GM13976 (cell line): ENCODE measurements at regions not wholly inside any gene's neighbourhood (a gene's known extent, or its start where the extent isn't known, plus 50 kb on each side); places are given as distances from the start of the nearest gene placed in this dataset.
"Not testable (repeated sequence)": the region's sequence is repeated elsewhere in the genome, so short reads cannot be mapped to it uniquely, and the experiment has no call there.

Experiments
- DNase-seq: peaks from one replicate; pipeline ENCODE4 v3.0.0; 2012; ENCODE audit warnings: low spot score
- in situ Hi-C: fragments of 300-500 bp; cut with MboI; formaldehyde crosslinking; loops from one replicate; pipeline ENCODE4 v1.12.0; 2022; ENCODE audit warnings: low sequenced_read_pairs, mixed read lengths, inconsistent platforms; ENCODE audit not compliant: unreplicated experiment
- TF ChIP-seq, protein P1 (sequence below): IDR thresholded peaks from 2 replicates; pipeline ENCODE4 v1.5.1; 2012; ENCODE audit warnings: borderline replicate concordance, mild to moderate bottlenecking; ENCODE audit not compliant: insufficient read depth; ENCODE audit errors: extremely low read depth, missing control alignments, control extremely low read depth

DNA sequence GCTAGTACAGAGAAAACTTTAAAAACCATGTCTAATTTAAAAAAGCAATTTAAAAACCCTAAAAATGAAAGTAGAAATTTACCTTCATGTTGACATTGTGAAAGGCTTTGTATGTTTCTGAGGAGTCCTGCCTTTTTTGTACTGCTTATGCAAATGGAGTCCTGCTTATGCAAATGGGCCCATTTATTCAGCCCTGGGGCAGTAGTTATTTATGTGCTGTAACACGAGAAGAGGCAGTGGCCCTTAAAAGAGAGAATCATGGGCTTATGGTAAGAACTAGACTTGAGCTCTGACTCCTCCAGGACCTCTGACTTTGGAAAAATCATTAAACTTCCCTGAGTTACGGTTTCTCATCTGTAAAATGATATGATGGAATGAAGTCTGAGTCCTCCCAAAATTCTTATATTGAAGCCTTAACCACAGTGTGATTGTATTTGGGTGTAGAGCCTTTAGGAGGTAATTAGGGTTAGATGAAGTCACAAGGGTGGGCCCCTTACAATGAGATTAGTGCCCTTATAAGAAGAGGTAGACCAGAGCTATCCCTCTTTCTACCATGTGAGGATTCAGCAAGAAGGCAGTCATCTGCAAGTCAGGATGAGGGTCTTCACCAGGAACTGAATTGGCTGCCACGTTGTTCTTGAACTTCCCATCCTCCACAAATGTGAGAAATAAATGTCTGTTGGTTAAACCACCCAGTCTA is 447.8 kb upstream of the CD180 start:
- TF ChIP-seq, protein P1, sequence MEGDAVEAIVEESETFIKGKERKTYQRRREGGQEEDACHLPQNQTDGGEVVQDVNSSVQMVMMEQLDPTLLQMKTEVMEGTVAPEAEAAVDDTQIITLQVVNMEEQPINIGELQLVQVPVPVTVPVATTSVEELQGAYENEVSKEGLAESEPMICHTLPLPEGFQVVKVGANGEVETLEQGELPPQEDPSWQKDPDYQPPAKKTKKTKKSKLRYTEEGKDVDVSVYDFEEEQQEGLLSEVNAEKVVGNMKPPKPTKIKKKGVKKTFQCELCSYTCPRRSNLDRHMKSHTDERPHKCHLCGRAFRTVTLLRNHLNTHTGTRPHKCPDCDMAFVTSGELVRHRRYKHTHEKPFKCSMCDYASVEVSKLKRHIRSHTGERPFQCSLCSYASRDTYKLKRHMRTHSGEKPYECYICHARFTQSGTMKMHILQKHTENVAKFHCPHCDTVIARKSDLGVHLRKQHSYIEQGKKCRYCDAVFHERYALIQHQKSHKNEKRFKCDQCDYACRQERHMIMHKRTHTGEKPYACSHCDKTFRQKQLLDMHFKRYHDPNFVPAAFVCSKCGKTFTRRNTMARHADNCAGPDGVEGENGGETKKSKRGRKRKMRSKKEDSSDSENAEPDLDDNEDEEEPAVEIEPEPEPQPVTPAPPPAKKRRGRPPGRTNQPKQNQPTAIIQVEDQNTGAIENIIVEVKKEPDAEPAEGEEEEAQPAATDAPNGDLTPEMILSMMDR: no peak
- in situ Hi-C loops: no loop called here
- no peak for DNase-seq

DNA sequence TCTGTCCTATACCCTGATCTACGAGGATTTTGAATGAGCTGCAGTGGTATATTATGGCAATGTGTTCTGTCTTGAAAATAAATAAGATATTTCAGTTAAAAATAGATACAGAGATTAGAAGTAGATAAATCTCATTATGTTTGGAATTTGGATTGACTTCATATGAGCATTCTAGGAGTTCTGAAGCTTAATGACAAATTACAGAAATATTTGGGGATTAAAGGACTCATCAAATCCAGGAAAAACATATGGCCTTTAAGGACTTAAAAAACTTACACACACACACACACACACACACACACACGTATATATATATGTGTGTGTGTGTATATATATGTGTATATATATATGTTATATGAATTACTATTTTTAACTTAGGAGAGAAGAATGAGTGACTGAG is 446.9 kb upstream of the CD180 start:
- TF ChIP-seq, protein P1: no peak
- in situ Hi-C loops: no loop called here

DNA sequence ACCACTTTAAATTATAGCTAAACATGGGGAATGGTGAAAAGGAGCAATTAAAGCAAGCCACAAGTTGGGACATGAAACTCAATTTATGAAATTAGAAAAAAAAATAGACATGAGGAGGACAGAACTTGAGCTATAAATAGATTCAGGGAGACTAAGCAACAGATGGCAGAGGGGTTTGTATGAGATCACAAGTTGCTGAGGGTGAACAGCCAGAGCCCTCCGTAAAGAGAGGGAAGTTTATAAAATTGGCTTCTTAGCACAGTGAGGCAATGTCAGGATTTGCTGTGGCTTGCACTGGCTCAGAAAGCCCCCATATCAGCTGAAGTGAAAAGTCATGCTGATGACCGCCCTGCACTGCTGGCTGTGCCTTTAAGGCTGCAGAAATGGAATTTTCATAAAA is 443.4 kb upstream of the CD180 start:
- TF ChIP-seq, protein P1: no peak
- in situ Hi-C loops: no loop called here
- DNase-seq: no peak

More for the DNA sequence above, 446.9 kb upstream of the CD180 start:
- no peak for DNase-seq

DNA sequence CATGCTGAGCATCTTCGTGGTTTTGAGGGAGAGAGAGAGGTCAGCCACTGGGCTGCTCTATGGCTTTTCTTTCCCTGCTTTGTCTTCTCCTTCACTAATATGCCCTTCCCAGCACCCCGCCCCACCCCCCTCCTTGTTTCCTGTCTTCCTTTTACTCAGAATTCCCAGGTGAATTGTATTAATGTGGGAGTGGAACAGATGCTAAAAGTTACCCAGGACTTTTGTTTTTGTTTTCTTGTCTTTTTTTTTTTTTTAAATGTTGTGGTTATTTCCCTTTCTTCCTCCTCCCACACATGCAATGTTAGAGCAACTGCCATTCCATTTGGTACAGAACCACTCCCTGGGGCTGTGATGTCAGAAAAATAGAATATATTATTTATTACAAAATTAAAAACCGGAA is 442.7 kb upstream of the CD180 start:
- in situ Hi-C loops: no loop called here

DNA sequence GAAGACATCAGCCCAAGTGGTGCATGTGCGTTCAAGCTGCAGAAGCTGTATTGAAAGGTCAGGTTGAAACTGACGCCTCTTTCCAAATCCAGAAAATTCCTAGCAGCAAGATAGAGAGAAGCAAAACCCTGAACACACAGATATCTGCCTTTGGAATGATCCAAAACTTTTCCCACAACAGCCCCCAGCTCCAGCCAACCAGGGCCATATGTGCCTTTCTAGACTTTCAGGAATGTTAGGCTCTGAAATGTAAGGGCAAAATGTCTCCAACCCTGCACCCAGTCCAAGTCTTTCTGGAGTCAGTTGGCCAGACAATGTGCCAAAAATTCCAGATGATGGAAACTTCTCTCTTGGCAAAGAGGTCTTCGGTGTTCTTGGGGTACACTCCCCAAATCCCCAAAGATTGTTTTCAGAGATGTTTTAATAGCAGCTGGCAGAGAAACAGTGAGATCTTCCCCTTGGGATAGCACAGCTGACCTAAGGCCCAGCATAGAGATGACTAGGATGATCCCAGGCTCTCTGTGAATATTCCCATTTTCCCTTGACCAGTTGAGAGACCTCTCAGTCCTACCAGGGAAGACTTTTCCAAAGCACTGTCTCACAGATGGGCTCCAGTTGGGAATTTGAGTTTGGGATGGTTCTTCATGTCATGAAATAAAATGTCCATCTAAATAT is 440.4 kb upstream of the CD180 start:
- TF ChIP-seq, protein P1: no peak
- in situ Hi-C loops: no loop called here
- DNase-seq: no peak

More for the DNA sequence above, 442.7 kb upstream of the CD180 start:
- DNase-seq: no peak
- TF ChIP-seq, protein P1: no peak

DNA sequence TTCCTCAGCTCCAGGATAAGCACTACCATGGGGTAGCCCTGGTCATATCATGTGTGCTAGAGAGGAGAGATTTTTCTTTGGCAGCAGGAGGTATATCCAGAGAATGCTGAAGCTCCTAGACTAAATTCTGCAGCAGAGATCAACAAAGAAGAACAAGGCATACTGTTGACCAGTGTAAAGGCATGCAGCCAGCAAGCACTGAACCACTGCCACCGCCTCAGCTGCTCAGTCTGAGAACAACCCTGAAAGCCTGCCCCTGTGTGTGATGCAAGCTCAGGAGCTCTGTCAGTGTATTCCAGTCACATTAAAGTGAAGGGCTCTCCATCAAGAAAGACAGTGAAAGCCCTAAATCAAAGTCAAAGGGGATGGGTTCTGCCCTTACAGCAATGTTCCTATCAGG is 439.5 kb upstream of the CD180 start:
- DNase-seq: no peak
- in situ Hi-C loops: no loop called here
- TF ChIP-seq, protein P1: no peak

DNA sequence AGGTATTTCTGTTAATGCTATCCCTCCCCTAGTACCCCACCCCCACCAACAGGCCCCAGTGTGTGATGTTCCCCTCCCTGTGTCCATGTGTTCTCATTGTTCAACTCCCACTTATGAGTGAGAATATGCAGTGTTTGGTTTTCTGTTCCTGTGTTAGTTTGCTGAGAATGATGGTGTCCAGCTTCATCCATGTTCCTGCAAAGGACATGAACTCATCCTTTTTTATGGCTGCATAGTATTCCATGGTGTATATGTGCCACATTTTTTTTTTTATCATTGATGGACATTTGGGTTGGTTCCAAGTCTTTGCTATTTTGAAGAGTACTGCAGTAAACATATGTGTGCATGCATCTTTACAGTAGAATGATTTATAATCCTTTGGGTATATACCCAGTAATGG is 430.5 kb upstream of the CD180 start:
- DNase-seq, in situ Hi-C loops: not testable (repeated sequence)
